Hematopoietic multipotent progenitor cell treated with erythropoietin and hydrocortisone succinate and interleukin-3 and kit ligand, for 8 days (in vitro differentiated cells): ENCODE measurements at regions not wholly inside any gene's neighbourhood (a gene's known extent, or its start where the extent isn't known, plus 50 kb on each side); places are given as distances from the start of the nearest gene placed in this dataset.
"Not testable (repeated sequence)": the region's sequence is repeated elsewhere in the genome, so short reads cannot be mapped to it uniquely, and the experiment has no call there.

Experiments
- DNase-seq: peaks from one replicate; pipeline ENCODE4 v3.0.0-alpha.2; 2015

DNA sequence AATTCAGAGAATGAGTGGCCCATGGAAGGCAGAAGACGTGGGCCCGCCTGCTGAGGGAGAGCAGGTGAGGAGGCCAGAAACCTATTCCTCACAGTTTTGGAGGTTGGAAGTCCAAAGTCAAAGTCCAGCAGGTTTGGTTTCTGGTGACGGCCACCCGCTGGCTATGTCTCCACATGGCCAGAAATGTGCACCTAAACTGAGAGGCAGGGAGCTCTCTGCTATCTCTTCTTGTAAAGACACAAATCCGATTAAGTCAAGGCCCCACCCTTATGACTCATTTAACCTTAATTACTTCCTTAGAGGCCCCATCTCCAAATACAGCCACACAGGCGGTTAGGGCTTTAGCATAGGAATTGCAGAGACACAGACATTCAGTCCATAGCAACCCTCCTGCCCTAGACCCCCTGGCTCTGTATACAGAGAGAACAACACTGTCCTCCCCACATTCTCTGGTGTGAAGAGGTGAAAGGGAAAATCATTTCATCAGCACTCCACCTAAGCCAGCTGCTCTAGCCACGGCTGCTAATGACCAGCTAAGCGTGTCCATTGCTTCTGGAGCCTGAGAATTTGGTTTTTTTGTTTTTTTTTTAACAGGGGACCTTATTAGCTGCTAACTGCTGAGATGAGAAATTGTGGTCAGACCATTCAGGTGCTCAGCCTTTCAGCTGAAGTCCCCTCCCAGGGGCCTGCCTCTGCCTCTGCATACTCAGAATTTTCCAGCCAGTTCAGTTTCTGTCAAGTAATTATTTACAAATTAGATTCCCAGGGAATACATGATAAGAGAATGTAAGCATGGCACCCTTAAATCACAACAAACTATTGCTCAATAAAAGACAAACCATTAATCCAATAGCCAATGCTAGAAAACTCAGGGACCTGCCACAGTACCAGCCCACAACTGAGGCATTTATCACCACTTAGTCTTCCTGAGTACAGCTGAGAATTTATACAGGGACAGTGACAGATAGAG, 368.7 kb upstream of the ID2 start:
- peak; percentile 78 for DNase-seq

- DNase-seq = peak; percentile 62
These were observed 367.8 kb upstream of the ID2 start for GRCh38 chr2:8314063-8314462.

DNA sequence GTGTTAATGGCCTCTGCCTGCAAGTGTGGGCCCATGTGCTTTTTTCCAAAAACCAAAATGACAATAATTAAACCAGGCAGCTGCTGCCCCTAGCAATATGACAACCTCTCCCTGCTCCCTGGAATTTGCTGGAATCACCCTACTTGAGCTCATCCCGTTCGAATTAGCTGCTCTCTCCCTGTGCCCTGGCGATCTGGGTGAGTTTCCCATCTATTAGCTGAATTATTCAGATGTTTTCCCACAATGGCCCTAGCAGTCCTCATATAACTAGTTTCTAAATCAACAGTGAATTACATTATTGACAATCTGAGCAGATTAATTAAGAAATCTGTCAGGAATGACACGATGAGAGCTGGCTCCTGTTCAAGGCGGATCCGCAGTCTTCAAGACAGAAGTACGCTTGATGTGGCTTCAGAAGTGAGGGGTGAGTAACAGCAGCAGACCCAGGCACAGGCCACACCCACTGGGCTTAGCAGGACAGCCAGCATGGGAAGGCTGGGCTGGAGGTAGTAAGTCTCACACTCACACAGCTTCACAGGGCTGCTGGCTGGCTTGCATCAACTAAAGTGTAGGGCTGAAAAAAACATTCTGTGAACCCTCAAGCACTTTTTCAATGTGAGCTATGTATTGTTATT, 366.2 kb upstream of the ID2 start:
- peak; percentile 25 for DNase-seq

DNA sequence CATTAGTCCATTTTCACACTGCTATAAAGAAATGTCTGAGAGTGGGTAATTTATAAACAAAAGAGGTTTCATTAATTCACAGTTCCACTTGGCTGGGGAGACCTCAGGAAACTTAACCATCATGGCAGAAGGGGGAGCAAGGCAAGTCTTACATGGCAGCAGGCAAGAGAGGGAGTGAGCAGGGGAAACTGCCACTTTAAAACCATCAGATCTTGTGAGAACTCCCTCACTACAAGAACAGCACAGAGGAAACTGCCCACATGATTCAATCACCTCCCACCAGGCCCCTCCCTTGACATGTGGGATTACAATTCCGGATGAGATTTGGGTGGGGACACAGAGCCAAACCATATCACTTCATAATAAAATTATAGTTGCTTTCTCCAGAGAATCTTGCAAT, 365.5 kb upstream of the ID2 start:
- no peak for DNase-seq

GRCh38 chr2:8317418-8317817, 364.4 kb upstream of the ID2 start:
- no peak for DNase-seq

- no peak for DNase-seq
These were observed 362.6 kb upstream of the ID2 start for GRCh38 chr2:8319219-8319618.

DNA sequence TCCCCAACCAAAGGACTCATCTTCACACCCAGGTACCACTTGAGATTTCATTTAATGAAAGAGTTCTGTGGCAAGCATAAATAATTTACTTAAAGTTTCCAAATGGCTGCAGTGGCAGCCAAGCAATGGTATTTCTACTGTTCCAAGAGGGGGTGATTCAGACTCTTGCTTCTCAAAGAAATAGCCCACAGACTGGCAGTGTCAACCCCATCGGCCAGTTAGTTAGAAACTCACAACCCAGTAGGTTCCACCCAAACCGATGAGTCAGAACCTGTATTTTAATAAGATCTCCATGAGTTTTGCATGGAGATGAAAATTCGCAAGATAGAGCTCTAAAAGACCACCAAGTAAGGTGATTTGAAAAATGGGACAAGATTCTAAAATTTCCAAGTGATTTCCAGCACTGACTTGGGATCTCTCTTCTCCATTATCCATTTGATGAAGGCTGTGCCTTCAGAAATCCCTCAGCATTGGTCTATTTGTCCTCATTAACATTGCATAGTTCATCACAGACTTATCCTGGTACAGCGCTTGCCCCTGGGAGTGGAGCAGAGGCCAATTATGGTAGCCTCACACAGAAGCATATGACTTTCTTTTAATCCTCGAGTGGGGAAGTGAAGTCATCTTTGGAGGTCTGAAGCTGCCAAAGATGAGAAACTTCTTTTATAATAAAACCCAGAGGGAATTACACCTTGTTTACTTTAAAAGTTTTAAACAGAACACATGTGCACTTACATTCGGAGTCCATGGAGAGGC, 361.4 kb upstream of the ID2 start:
- no peak for DNase-seq

DNA sequence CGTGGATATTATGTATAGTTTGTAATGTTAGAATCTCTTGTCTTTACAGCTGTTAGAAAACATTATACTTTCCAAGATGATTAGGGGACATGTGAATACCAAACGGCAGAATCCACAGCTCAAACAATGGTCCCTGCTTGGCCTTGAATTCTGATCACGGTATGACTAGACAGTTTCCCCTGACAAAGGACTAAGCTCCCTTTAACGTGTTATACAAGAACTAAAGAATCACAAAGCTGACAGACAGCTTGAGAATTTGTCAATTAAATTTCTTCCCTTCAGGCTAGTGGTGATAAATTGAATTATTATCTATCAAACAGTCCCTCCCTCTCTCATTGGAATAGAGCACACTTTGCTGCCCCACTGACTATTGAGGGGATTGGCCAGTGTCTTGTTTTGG, 359.2 kb upstream of the ID2 start:
- no peak for DNase-seq

DNA sequence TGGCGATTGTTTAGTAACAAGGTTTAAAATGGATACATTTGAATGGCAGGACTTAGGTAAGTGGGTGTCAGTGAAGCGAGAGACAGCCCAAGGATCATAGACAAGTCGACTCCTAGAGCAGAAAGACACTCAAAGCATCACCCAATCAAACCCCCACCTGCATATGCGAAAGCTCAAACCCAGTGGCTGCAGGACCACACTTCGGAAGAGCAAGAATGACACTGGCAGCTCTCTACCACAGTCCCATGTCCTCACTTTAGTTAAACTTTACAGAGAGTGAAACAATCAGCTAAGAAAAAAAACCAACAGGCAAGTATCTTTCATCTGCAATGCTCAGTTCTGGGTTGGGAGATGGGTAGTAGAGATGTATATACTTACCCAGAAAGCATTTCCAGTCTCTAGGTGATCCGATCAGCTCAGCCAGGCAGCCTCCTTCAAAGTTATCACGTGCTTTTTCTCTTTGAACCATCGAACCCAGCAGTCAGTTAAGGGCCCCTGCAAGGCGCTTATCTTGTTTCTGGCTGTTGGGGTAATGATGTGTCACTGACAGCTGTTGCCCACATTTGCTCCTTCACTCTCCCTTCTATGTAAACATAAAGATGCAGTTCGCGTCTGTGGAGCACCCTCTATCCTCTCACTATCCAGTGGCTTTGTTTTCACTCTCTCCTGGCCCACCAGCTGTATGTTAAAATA, 357.5 kb upstream of the ID2 start:
- peak; percentile 90 for DNase-seq

DNA sequence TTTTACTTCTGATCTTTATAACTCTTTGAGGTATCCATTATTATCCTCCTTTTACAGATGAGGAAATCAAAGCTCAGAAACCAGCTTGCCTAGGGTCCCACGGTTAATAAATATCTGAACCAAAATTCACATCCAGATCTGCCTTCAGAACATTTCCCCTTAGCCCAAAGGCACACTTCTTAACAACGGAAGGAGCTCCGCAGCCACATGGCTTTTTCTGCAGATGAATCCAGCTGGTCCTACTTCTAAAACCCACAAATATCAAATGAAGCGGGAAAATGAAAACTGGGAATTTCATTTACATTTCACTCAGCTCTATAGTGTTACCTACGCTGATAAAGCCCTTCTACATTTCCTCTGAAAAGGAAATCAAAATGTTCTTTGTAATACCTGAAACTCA, 357.0 kb upstream of the ID2 start:
- DNase-seq = no peak

- DNase-seq = no peak
These were observed 354.3 kb upstream of the ID2 start for GRCh38 chr2:8327371-8328100.

DNA sequence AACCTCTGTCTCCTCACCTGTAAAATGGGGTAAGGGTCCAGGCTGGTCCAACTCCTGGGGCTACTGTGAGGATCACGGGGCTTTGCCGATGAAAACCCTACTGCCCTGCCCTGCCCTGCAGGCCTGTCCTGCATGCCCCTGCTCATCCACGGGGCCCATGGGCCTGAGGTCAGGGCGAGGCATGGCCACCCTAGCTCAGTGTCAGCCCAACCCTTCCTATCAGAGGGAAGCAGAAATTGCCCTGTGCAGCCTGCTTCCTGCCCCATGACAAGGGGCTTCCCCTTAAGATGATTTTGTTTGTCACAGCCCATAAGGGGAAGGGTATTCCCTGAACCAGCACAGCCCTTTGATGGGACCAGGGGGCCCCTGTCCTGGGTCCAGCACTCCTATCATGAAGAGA, 353.6 kb upstream of the ID2 start:
- peak; percentile 65 for DNase-seq

DNA sequence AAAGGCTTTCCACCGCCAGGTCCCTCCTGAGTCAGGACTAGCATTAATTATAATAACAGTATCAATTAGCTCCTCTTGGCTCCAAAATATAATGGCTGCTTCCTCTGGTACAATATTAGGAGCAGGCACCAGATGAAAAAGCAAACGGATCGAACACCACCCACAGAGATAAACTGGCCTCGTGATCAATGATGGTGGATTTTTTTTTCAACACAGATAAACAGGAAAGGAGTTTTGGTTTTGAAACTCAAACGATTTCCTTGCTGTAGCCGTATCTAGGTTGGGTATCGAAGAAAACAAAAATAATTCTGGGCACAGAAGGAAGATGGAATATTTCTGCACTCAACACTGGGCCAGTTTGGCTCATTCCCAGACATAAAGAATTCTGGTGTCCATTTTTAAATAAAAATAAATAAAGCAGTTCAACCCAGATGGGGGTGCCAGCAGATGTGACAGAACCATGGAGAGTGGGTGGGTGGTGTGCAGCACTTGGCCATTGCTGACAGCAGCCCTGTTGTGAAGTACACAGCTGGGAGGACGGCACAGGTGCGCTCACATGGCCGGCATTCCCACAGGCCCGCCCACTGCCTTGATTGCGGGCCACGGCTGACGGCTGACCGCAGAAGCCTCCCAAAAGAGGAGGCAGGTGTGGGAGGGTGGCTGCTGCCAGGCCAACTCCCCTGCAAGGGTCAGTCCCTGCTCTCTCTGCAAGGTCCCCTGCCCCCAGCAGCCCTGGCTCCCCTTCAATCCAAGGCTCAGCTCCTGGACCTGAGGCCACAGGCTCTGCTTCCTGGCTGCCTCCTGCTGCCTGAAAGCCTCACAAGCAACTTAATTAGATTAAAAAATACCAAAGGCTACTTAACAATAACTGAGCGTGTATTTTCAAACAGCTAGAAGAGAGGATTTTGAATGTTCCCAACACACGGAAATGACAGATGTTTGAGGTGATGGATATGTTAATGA, 351.9 kb upstream of the ID2 start:
- DNase-seq = no peak

DNA sequence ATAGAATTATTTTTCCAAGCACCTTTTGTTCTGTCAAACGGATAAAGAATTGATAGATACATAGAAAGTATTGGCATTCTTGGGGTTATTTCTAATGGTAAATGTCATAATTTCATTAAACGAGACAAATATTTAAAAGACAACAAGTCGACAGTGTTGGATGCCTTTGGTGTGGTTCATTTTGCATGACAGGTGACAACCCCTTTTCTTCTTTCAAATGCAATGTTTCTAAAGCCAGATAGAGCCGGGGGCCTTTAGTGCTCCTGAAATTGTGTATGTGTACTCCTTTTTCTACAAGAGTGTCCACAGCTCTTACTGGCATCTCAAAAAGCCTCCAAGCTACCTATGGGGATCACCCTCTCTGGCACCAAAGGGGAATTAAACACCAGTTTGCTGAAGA, 350.8 kb upstream of the ID2 start:
- no peak for DNase-seq

- no peak for DNase-seq
These were observed 349.2 kb upstream of the ID2 start for GRCh38 chr2:8332646-8333045.

DNA sequence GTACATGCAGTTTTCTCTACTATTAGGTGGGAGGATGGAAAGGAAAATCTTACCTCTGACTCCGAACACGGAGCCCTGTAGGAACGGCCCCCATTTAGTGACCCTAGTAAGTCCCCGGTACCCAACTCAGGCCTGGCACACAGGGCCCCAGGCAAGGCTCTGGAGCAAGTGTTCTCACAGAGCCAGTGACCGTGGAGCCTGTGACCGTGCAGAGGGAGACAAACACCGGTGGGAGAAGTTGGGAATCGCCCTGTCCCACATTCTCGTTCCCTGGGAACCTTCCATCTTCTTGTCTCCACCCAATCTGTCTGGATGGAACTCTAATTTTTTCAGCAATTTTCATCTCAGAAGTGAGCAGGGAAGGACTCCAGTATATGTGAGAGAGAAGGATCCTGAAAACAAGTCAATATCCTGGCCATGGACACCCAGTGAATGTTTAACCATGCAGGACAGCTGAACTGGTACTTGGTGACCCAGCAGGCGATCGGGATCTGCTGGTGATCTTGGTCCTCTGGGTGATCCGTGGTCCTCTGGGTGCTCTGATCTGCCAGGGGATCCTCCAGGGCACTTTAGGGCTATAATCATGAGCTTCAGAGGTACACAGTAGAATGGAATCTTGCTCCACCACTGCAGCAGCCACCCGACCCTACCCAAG, 348.6 kb upstream of the ID2 start:
- no peak for DNase-seq

- DNase-seq = not testable (repeated sequence)
These were observed 348.0 kb upstream of the ID2 start for GRCh38 chr2:8333832-8334187.

DNA sequence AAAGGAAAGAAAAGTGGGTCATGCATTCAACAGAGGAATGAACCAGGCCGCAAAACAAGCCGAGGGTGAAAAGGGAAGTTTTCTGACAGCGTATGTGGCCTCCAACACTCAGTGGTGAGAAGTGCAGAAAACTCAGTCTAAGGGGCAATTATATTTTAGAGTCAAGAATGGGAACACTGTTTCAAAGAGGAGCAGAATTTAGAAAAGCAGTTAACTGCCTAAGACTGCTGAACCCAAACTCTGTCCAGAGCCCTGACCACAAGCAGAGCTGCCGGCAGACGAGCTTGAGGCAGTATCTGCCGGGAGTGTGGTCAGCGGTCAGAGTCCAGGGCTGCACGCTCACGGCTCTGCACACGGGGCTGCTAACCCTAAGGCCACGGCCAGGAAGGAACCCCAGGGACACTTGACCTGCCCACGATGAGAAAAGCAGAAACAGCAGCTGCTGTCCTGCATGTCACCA, 347.0 kb upstream of the ID2 start:
- no peak for DNase-seq

GRCh38 chr2:8335801-8336200, 346.1 kb upstream of the ID2 start:
- no peak for DNase-seq

GRCh38 chr2:8337321-8337720, 344.5 kb upstream of the ID2 start:
- peak; percentile 49 for DNase-seq

- no peak for DNase-seq
These were observed 339.4 kb upstream of the ID2 start for GRCh38 chr2:8342407-8342806.
